ENCODE measurements at regions not wholly inside any gene's neighbourhood (a gene's known extent, or its start where the extent isn't known, plus 50 kb on each side); places are given as distances from the start of the nearest gene placed in this dataset.

DNA sequence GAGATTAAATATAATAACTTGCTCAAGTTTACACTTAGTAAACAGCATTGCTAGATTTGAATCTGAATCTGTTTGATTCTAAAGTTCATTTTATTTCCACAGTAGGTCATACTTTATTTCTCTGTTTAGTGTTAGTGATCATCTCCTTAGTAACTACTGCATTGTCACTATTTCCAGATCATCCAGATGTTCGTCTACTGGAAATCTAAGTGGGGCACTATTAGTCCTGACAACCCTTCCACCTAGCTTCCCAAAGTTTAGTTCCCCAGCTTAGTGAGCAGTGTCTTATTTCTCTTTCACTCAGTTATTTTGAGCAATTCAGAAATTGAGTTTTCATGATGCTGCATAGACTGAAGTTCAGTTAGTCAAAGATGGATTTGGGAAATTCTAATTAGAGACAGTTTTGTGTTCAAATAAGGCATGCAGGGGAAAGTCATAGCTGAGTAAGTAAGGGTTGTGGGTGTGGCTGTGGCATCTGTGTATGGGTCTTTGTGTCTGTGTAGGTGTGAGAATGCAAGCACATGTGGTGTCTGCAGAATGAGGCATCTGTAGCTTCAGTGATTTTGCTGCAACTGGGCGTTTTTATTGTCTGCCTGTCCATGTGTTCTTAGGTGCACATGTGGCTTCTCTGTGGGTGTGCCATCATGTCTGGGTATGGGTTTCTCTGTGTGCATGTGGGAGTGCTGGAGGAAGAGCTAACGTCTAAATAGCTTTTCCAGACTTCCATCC is 107.3 kb downstream of the NTMT2 start:
- Mint-ChIP-seq H3K27ac (no peak overlapping the region), H3K4me3 (no peak overlapping the region), H3K9me3 (ENCODE audit: insufficient read depth) (peaks cover 2% of the 10 kb centered on the region), H3K27me3 (no peaks in the 10 kb centered on the region), H3K4me1 (no peaks in the 10 kb centered on the region)
- DNase-seq: no peak
- intact Hi-C loops (cut with micrococcal nuclease): no loop called here
- Histone ChIP-seq H3K9me3 (ENCODE audit: control extremely low read depth in 1 of 3, control insufficient read depth in 2 of 3, insufficient read depth in 1 of 3, low read length in 2 of 3) (peaks cover 0 to 15% (median 0%) of the 10 kb centered on the region in 3 donors), H3K27me3 (replicated peaks in 1 of 4; ENCODE audit: control extremely low read depth in 1 of 4, control insufficient read depth in 3 of 4, insufficient read depth in 4 of 4, low read length in 3 of 4) (no peaks in the 10 kb centered on the region), H2AFZ (ENCODE audit: insufficient read depth, low read depth, low read length, poor library complexity, severe bottlenecking) (no peak overlapping the region), H4K20me1 (ENCODE audit: control insufficient read depth, insufficient read depth, low read length, poor library complexity, severe bottlenecking) (no peaks in the 10 kb centered on the region), H3K4me2 (replicated peaks; ENCODE audit: low read depth, low read length, poor library complexity, severe bottlenecking) (no peak overlapping the region), H3K36me3 (replicated peaks in 1 of 2; ENCODE audit: control extremely low read depth in 1 of 2, control insufficient read depth in 1 of 2, extremely low read depth in 1 of 2, insufficient read depth in 2 of 2, low read length in 1 of 2) (no peaks in the 10 kb centered on the region), H3K9ac (ENCODE audit: low read length) (no peak overlapping the region), H3K27ac (ENCODE audit: low read length in 2 of 2) (no peak overlapping the region), H3K4me1 (ENCODE audit: control insufficient read depth in 2 of 2, insufficient read depth in 2 of 2, low read length in 2 of 2) (no peaks in the 10 kb centered on the region), H3K4me3 (ENCODE audit: control extremely low read depth in 1 of 5, extremely low read depth in 1 of 5, insufficient read depth in 1 of 5, low read depth in 2 of 5, low read length in 4 of 5) (no peak overlapping the region), H3K79me2 (ENCODE audit: control insufficient read depth, insufficient read depth, low read length) (no peaks in the 10 kb centered on the region)
- ChIA-PET POLR2A (no interaction called here), CTCF (no interaction called here)
- TF ChIP-seq, protein P1, sequence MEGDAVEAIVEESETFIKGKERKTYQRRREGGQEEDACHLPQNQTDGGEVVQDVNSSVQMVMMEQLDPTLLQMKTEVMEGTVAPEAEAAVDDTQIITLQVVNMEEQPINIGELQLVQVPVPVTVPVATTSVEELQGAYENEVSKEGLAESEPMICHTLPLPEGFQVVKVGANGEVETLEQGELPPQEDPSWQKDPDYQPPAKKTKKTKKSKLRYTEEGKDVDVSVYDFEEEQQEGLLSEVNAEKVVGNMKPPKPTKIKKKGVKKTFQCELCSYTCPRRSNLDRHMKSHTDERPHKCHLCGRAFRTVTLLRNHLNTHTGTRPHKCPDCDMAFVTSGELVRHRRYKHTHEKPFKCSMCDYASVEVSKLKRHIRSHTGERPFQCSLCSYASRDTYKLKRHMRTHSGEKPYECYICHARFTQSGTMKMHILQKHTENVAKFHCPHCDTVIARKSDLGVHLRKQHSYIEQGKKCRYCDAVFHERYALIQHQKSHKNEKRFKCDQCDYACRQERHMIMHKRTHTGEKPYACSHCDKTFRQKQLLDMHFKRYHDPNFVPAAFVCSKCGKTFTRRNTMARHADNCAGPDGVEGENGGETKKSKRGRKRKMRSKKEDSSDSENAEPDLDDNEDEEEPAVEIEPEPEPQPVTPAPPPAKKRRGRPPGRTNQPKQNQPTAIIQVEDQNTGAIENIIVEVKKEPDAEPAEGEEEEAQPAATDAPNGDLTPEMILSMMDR (IDR thresholded peaks at IDR 0.05): no peak
- TF ChIP-seq EZH2 (IDR thresholded peaks at IDR 0.05; ENCODE audit: borderline replicate concordance, insufficient read depth, low read depth, low read length, poor library complexity, severe bottlenecking): no peak
- ATAC-seq (ENCODE audit: low read depth): no peak
- 88% methylated on average over 1 of the region's 3 CpGs for WGBS (ENCODE audit: insufficient coverage)

DNA sequence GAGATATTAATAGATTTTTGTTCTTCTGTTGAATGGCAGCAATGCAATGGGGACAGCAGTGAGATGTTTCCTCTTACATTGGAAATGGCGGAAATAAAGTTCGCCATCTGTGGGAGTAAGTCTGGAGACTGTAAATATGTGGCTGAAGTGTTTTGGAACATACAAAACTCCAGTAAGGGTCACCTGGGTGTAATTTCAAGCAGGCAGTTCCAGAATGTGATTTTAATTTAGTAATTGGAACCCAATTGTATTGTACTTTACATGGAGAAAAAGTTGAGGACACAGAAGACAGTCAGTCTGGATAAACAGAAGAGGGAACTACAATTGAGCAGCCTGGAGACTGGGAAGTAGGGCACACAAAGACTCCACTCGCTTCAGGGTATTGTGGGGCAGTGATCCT is 108.6 kb downstream of the NTMT2 start:
- Histone ChIP-seq H3K4me3 (ENCODE audit: control extremely low read depth in 1 of 5, extremely low read depth in 1 of 5, insufficient read depth in 1 of 5, low read depth in 2 of 5, low read length in 4 of 5) (no peak overlapping the region), H2AFZ (ENCODE audit: insufficient read depth, low read depth, low read length, poor library complexity, severe bottlenecking) (no peak overlapping the region), H3K9ac (ENCODE audit: low read length) (no peak overlapping the region), H3K36me3 (replicated peaks in 1 of 2; ENCODE audit: control extremely low read depth in 1 of 2, control insufficient read depth in 1 of 2, extremely low read depth in 1 of 2, insufficient read depth in 2 of 2, low read length in 1 of 2) (no peaks in the 10 kb centered on the region), H3K27me3 (replicated peaks in 1 of 4; ENCODE audit: control extremely low read depth in 1 of 4, control insufficient read depth in 3 of 4, insufficient read depth in 4 of 4, low read length in 3 of 4) (no peaks in the 10 kb centered on the region), H3K9me3 (ENCODE audit: control extremely low read depth in 1 of 3, control insufficient read depth in 2 of 3, insufficient read depth in 1 of 3, low read length in 2 of 3) (peaks cover 0 to 15% (median 0%) of the 10 kb centered on the region in 3 donors), H3K27ac (ENCODE audit: low read length in 2 of 2) (no peak overlapping the region), H3K4me2 (replicated peaks; ENCODE audit: low read depth, low read length, poor library complexity, severe bottlenecking) (no peak overlapping the region), H3K4me1 (ENCODE audit: control insufficient read depth in 2 of 2, insufficient read depth in 2 of 2, low read length in 2 of 2) (no peaks in the 10 kb centered on the region), H3K79me2 (ENCODE audit: control insufficient read depth, insufficient read depth, low read length) (no peaks in the 10 kb centered on the region), H4K20me1 (ENCODE audit: control insufficient read depth, insufficient read depth, low read length, poor library complexity, severe bottlenecking) (no peaks in the 10 kb centered on the region)
- H3K9me3 Mint-ChIP-seq (ENCODE audit: insufficient read depth): peaks cover 2% of the 10 kb centered on the region
- ChIA-PET CTCF (no interaction called here), POLR2A (no interaction called here)
- WGBS (ENCODE audit: insufficient coverage): 100% methylated on average over 2 of the region's 3 CpGs
- no peak for TF ChIP-seq EZH2 (IDR thresholded peaks at IDR 0.05; ENCODE audit: borderline replicate concordance, insufficient read depth, low read depth, low read length, poor library complexity, severe bottlenecking)
- H3K27me3 Mint-ChIP-seq: peaks cover 3% of the 10 kb centered on the region
- no peaks in the 10 kb centered on the region for H3K4me1 Mint-ChIP-seq
- DNase-seq (no peak), ATAC-seq (ENCODE audit: low read depth) (no peak)
- intact Hi-C loops (cut with micrococcal nuclease): no loop called here
- H3K4me3 Mint-ChIP-seq: no peak overlapping the region
- no peak overlapping the region for H3K27ac Mint-ChIP-seq

Data from B cell (primary cell).